CD4-positive, alpha-beta T cell treated with Interleukin-1 beta for 1 hour (primary cell): ENCODE measurements at regions not wholly inside any gene's neighbourhood (a gene's known extent, or its start where the extent isn't known, plus 50 kb on each side); places are given as distances from the start of the nearest gene placed in this dataset.
"Not testable (repeated sequence)": the region's sequence is repeated elsewhere in the genome, so short reads cannot be mapped to it uniquely, and the experiment has no call there.

ENCODE experiments used
- DNase-seq, 2 donors: peaks; one replicate each; pipeline ENCODE4 v3.0.0-alpha.2; 2020 to 2022

GRCh38 chr12:92059960-92060359 lies 85.7 kb downstream of the BTG1 start:
- DNase-seq = no peak

- no peak for DNase-seq
Measured at GRCh38 chr12:92058664-92059063, 87.0 kb downstream of the BTG1 start.

GRCh38 chr12:92056756-92057155 lies 88.9 kb downstream of the BTG1 start:
- not testable (repeated sequence) for DNase-seq

- DNase-seq = no peak
Measured at GRCh38 chr12:92056290-92056689, 89.4 kb downstream of the BTG1 start.

- DNase-seq = peak; percentile 65 to 68
Measured at GRCh38 chr12:92055877-92056276, 89.8 kb downstream of the BTG1 start.

GRCh38 chr12:92051441-92051840 lies 94.2 kb downstream of the BTG1 start:
- no peak for DNase-seq

- DNase-seq = no peak
Measured at GRCh38 chr12:92049403-92049802, 96.2 kb downstream of the BTG1 start.

- DNase-seq = no peak
Measured at GRCh38 chr12:92047393-92047826, 98.2 kb downstream of the BTG1 start.

- no peak for DNase-seq
Measured at GRCh38 chr12:92046557-92047392, 98.9 kb downstream of the BTG1 start.

GRCh38 chr12:92045852-92046251 lies 99.8 kb downstream of the BTG1 start:
- DNase-seq = no peak

- no peak for DNase-seq
Measured at GRCh38 chr12:92044435-92044834, 101.2 kb downstream of the BTG1 start.

GRCh38 chr12:92042791-92043531 lies 102.7 kb downstream of the BTG1 start:
- DNase-seq = no peak

- peak in 1 of 2 donors; percentile 34 for DNase-seq
Measured at GRCh38 chr12:92041742-92042141, 103.9 kb downstream of the BTG1 start.

GRCh38 chr12:92039046-92039445 lies 106.6 kb downstream of the BTG1 start:
- DNase-seq = no peak

- DNase-seq = no peak
Measured at GRCh38 chr12:92038476-92038875, 107.2 kb downstream of the BTG1 start.

GRCh38 chr12:92036771-92037453 lies 108.7 kb downstream of the BTG1 start:
- DNase-seq = no peak

- DNase-seq = no peak
Measured at GRCh38 chr12:92036061-92036620, 109.5 kb downstream of the BTG1 start.

GRCh38 chr12:92035477-92035876 lies 110.2 kb downstream of the BTG1 start:
- no peak for DNase-seq

GRCh38 chr12:92034858-92035401 lies 110.7 kb downstream of the BTG1 start:
- peak; percentile 49 to 53 for DNase-seq

GRCh38 chr12:92034083-92034482 lies 111.6 kb downstream of the BTG1 start:
- no peak for DNase-seq

- no peak for DNase-seq
Measured at GRCh38 chr12:92032965-92033364, 112.7 kb downstream of the BTG1 start.

GRCh38 chr12:92032101-92032500 lies 113.5 kb downstream of the BTG1 start:
- DNase-seq = no peak

GRCh38 chr12:92030618-92031017 lies 115.0 kb downstream of the BTG1 start:
- DNase-seq = peak; percentile 67 to 79
